SU-DHL-6 (cell line): ENCODE measurements at regions not wholly inside any gene's neighbourhood (a gene's known extent, or its start where the extent isn't known, plus 50 kb on each side); places are given as distances from the start of the nearest gene placed in this dataset.

ENCODE experiments used
- H2AFZ ChIP-seq: fragments of 200-600 bp; sonication (generic); 2 replicates; pipeline ENCODE4 v1.6.1; 2014; ENCODE audit warnings: low read depth, mild to moderate bottlenecking, moderate library complexity, mixed read lengths, antibody characterized with exemption, low read length; ENCODE audit not compliant: severe bottlenecking
- H3F3A ChIP-seq: fragments of 200-600 bp; shearing (Covaris generic); 2 replicates; pipeline ENCODE4 v1.6.0; 2016; ENCODE audit warnings: antibody characterized with exemption, mild to moderate bottlenecking; ENCODE audit not compliant: insufficient read depth
- H3K27ac ChIP-seq: fragments of 200-600 bp; sonication (generic); 2 replicates; pipeline ENCODE4 v1.5.1; 2016; ENCODE audit warnings: low read depth, mild to moderate bottlenecking, low read length, moderate library complexity, mixed read lengths
- H3K27me3 ChIP-seq: fragments of 200-600 bp; sonication (generic), shearing (Covaris generic); 2 replicates; pipeline ENCODE4 v1.6.0; 2014; ENCODE audit warnings: mild to moderate bottlenecking, low read length
- H3K36me3 ChIP-seq: fragments of 200-600 bp; sonication (generic); 2 replicates; pipeline ENCODE4 v1.6.1; 2014; ENCODE audit warnings: mild to moderate bottlenecking, low read length, mixed read lengths
- H3K4me2 ChIP-seq: fragments of 300-600, 200-600 bp; shearing (Covaris generic), sonication (generic); 2 replicates; pipeline ENCODE4 v1.6.0; 2014; ENCODE audit warnings: low read length, low read depth, mild to moderate bottlenecking; ENCODE audit not compliant: poor library complexity, severe bottlenecking
- H3K4me3 ChIP-seq: fragments of 200-600 bp; sonication (generic); 2 replicates; pipeline ENCODE4 v1.5.1; 2014; ENCODE audit warnings: antibody characterized with exemption, low read length, mild to moderate bottlenecking, mixed read lengths; ENCODE audit not compliant: insufficient read depth, poor library complexity, severe bottlenecking
- H3K79me2 ChIP-seq: fragments of 200-600 bp; sonication (generic); 2 replicates; pipeline ENCODE4 v1.6.1; 2014; ENCODE audit warnings: mild to moderate bottlenecking, low read length, moderate library complexity; ENCODE audit not compliant: insufficient read depth
- H3K9ac ChIP-seq: fragments of 200-600 bp; sonication (generic); 2 replicates; pipeline ENCODE4 v1.7.0; 2014; ENCODE audit warnings: mild to moderate bottlenecking, low read length
- H3K9me2 ChIP-seq: fragments of 200-600 bp; sonication (generic); replicated peaks from 2 replicates; pipeline ENCODE4 v1.6.1; 2014; ENCODE audit warnings: low read length; ENCODE audit not compliant: insufficient read depth
- H3K9me3 ChIP-seq: fragments of 200-600 bp; sonication (generic); 2 replicates; pipeline ENCODE4 v1.6.1; 2014; ENCODE audit warnings: low read length, mixed read lengths; ENCODE audit not compliant: insufficient read depth
- H4K20me1 ChIP-seq: fragments of 200-600 bp; sonication (generic); 2 replicates; pipeline ENCODE4 v1.6.1; 2014; ENCODE audit warnings: low read depth, mild to moderate bottlenecking, antibody characterized with exemption, low read length, moderate library complexity, mixed read lengths
- CTCF ChIP-seq: fragments of 200-600 bp; sonication (generic); IDR thresholded peaks from one replicate; pipeline ENCODE4 v1.5.1; 2017; ENCODE audit warnings: antibody characterized with exemption, mild to moderate bottlenecking, low read length, moderate library complexity; ENCODE audit not compliant: insufficient read depth, poor library complexity, severe bottlenecking
- EZH2phosphoT487 ChIP-seq: fragments of 200-600 bp; sonication (generic), shearing (Covaris generic); conservative IDR thresholded peaks from 2 replicates; pipeline ENCODE4 v1.6.1; 2018; ENCODE audit warnings: mild to moderate bottlenecking, antibody characterized with exemption, low read length, moderate library complexity, mixed read lengths

- Histone ChIP-seq H3K4me2 (no peak overlapping the region), H3K9ac (no peak overlapping the region), H3K27me3 (no peaks in the 10 kb centered on the region), H3K79me2 (no peaks in the 10 kb centered on the region), H3K4me3 (no peak overlapping the region), H2AFZ (no peak overlapping the region), H3F3A (no peaks in the 10 kb centered on the region), H3K9me3 (no peaks in the 10 kb centered on the region), H3K27ac (no peak overlapping the region), H3K9me2 (no peaks in the 10 kb centered on the region), H4K20me1 (no peaks in the 10 kb centered on the region), H3K36me3 (no peaks in the 10 kb centered on the region)
- TF ChIP-seq EZH2phosphoT487 (no peak), CTCF (no peak)
Measured at GRCh38 chr1:82260051-82260450, 459.3 kb downstream of the ADGRL2 start.

- no peak overlapping the region for H3K4me3 ChIP-seq
- H3K4me2 ChIP-seq: no peak overlapping the region
- H3K79me2 ChIP-seq: no peaks in the 10 kb centered on the region
- no peaks in the 10 kb centered on the region for H3K9me3 ChIP-seq
- TF ChIP-seq EZH2phosphoT487: no peak
- no peak for TF ChIP-seq CTCF
- no peak overlapping the region for H3K27ac ChIP-seq
- H3F3A ChIP-seq: no peaks in the 10 kb centered on the region
- no peaks in the 10 kb centered on the region for H3K9me2 ChIP-seq
- H3K9ac ChIP-seq: no peak overlapping the region
- no peaks in the 10 kb centered on the region for H3K36me3 ChIP-seq
- H4K20me1 ChIP-seq: no peaks in the 10 kb centered on the region
- no peak overlapping the region for H2AFZ ChIP-seq
- no peaks in the 10 kb centered on the region for H3K27me3 ChIP-seq
Measured at GRCh38 chr1:82258887-82259286, 458.2 kb downstream of the ADGRL2 start.

DNA sequence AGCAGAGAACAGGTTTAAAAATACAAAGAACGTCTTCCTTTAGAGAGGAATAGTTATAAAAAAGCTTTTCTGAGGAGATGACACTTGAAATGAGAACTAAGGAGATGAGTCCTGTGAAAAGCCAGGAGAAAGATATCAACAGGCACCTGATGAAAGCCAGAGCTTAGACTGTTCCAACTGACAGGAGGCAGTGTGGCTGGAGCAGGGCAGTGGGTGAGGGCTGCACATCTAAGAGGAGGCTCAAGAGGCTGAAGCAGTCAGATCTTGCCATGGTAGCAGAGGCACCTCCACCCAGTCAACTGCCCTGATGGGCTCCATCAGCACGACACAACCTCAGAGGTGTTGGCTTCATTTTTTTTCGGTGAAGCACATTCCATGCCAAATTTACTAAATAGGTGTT, 445.3 kb downstream of the ADGRL2 start:
- Histone ChIP-seq H3F3A (no peaks in the 10 kb centered on the region), H3K9ac (no peak overlapping the region), H2AFZ (no peak overlapping the region), H3K9me2 (no peaks in the 10 kb centered on the region), H3K27me3 (no peaks in the 10 kb centered on the region), H3K79me2 (no peaks in the 10 kb centered on the region), H3K9me3 (no peaks in the 10 kb centered on the region; the same call in 1 of the 2 replicates), H3K4me2 (no peak overlapping the region), H3K27ac (no peak overlapping the region), H3K36me3 (no peaks in the 10 kb centered on the region), H4K20me1 (no peaks in the 10 kb centered on the region), H3K4me3 (no peak overlapping the region)
- TF ChIP-seq CTCF: no peak
- no peak for TF ChIP-seq EZH2phosphoT487
